ENCODE measurements at regions not wholly inside any gene's neighbourhood (a gene's known extent, or its start where the extent isn't known, plus 50 kb on each side); places are given as distances from the start of the nearest gene placed in this dataset.

GRCh38 chr11:28529540-28530410 lies 421.6 kb downstream of the METTL15 start:
- Mint-ChIP-seq H3K4me1 (ENCODE audit: insufficient read depth, unreplicated experiment) (peaks cover 5% of the 10 kb centered on the region), H3K4me3 (ENCODE audit: unreplicated experiment) (no peak overlapping the region), H3K9me3 (ENCODE audit: unreplicated experiment) (peaks cover 9% of the 10 kb centered on the region), H3K36me3 (ENCODE audit: insufficient read depth, unreplicated experiment) (peaks cover 3% of the 10 kb centered on the region), H3K27ac (ENCODE audit: low read depth, unreplicated experiment) (no peak overlapping the region), H3K27me3 (ENCODE audit: insufficient read depth, unreplicated experiment) (no peaks in the 10 kb centered on the region)
- peak; percentile 59 for DNase-seq (ENCODE audit: unreplicated experiment)
- no TSS peak for BruUV-seq (replicated peaks)
- intact Hi-C loops (cut with micrococcal nuclease) = loop anchor here (2.0 to 10.0 kb wide), 6 partner anchors 165 to 831 kb away; partner anchors contain the start of genes KIF18A and METTL15
- ChIA-PET CTCF (interaction anchor here (0.5 to 11.9 kb wide), 42 partner anchors 10 to 834 kb away, joined by 3 to 139 read pairs (median 4); partner anchors contain the start of gene BDNF), POLR2A (interaction anchor here (0.7 to 1.6 kb wide), 6 partner anchors 94 to 831 kb away, joined by 3 to 6 read pairs (median 4); partner anchors contain the start of genes KIF18A and METTL15)
- peak; percentile 38 for TF ChIP-seq CTCF (IDR thresholded peaks at IDR 0.05; ENCODE audit: unreplicated experiment)

- intact Hi-C loops (cut with micrococcal nuclease) = loop anchor here (2.0 to 10.0 kb wide), 6 partner anchors 166 to 830 kb away; partner anchors contain the start of genes KIF18A and METTL15
- no TSS peak for BruUV-seq (replicated peaks)
- peaks cover 16% of the 10 kb centered on the region for H3K9me3 Mint-ChIP-seq (ENCODE audit: unreplicated experiment)
- no peaks in the 10 kb centered on the region for H3K36me3 Mint-ChIP-seq (ENCODE audit: insufficient read depth, unreplicated experiment)
- no peak for TF ChIP-seq CTCF (IDR thresholded peaks at IDR 0.05; ENCODE audit: unreplicated experiment)
- ChIA-PET POLR2A (interaction anchor here (0.7 to 1.5 kb wide), 5 partner anchors 94 to 830 kb away, joined by 3 to 6 read pairs (median 3); partner anchors contain the start of genes KIF18A and METTL15), CTCF (interaction anchor here (0.5 to 11.9 kb wide), 36 partner anchors 9 to 833 kb away, joined by 3 to 139 read pairs (median 4); partner anchors contain the start of gene BDNF)
- no peak overlapping the region for H3K4me3 Mint-ChIP-seq (ENCODE audit: unreplicated experiment)
- no peaks in the 10 kb centered on the region for H3K27me3 Mint-ChIP-seq (ENCODE audit: insufficient read depth, unreplicated experiment)
- no peak for DNase-seq (ENCODE audit: unreplicated experiment)
- H3K4me1 Mint-ChIP-seq (ENCODE audit: insufficient read depth, unreplicated experiment) = peaks cover 5% of the 10 kb centered on the region
- no peak overlapping the region for H3K27ac Mint-ChIP-seq (ENCODE audit: low read depth, unreplicated experiment)
Measured at GRCh38 chr11:28529046-28529445, 420.9 kb downstream of the METTL15 start.

- H3K4me1 Mint-ChIP-seq (ENCODE audit: insufficient read depth, unreplicated experiment) = peaks cover 5% of the 10 kb centered on the region
- H3K27ac Mint-ChIP-seq (ENCODE audit: low read depth, unreplicated experiment) = no peak overlapping the region
- DNase-seq (ENCODE audit: unreplicated experiment) = no peak
- ChIA-PET CTCF (interaction anchor here (0.5 to 11.9 kb wide), 18 partner anchors 8 to 832 kb away, joined by 3 to 139 read pairs (median 4); partner anchors contain the start of gene BDNF), POLR2A (interaction anchor here (0.7 kb wide), 1 partner anchor 420 kb away, joined by 3 read pairs; the partner anchor contains the start of genes KIF18A and METTL15)
- no peak overlapping the region for H3K4me3 Mint-ChIP-seq (ENCODE audit: unreplicated experiment)
- no peaks in the 10 kb centered on the region for H3K27me3 Mint-ChIP-seq (ENCODE audit: insufficient read depth, unreplicated experiment)
- no peaks in the 10 kb centered on the region for H3K36me3 Mint-ChIP-seq (ENCODE audit: insufficient read depth, unreplicated experiment)
- intact Hi-C loops (cut with micrococcal nuclease) = loop anchor here (2.0 to 10.0 kb wide), 6 partner anchors 167 to 829 kb away; partner anchors contain the start of genes KIF18A and METTL15
- no peak for TF ChIP-seq CTCF (IDR thresholded peaks at IDR 0.05; ENCODE audit: unreplicated experiment)
- peaks cover 25% of the 10 kb centered on the region for H3K9me3 Mint-ChIP-seq (ENCODE audit: unreplicated experiment)
- no TSS peak for BruUV-seq (replicated peaks)
Measured at GRCh38 chr11:28528217-28528616, 420.0 kb downstream of the METTL15 start.

DNA sequence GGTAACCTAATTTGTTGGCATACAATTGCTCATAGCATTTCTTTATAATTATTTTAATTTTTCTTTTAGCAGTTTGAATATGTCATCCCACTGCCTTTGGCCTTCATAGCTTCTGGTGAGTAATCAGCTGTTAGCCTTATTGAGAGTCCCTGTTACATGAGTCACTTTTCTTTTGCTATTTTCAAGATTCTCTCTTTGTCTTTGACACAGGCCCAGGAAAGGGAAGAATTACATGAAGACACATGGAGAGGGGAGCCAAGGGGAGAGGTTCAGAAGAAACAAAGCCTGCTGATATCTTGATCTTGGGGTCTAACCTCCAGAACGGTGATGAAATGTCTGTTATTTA lies 418.2 kb downstream of the METTL15 start:
- BruUV-seq (replicated peaks) = no TSS peak
- peaks cover 25% of the 10 kb centered on the region for H3K9me3 Mint-ChIP-seq (ENCODE audit: unreplicated experiment)
- peaks cover 11% of the 10 kb centered on the region for H3K4me1 Mint-ChIP-seq (ENCODE audit: insufficient read depth, unreplicated experiment)
- H3K36me3 Mint-ChIP-seq (ENCODE audit: insufficient read depth, unreplicated experiment) = no peaks in the 10 kb centered on the region
- H3K27me3 Mint-ChIP-seq (ENCODE audit: insufficient read depth, unreplicated experiment) = no peaks in the 10 kb centered on the region
- intact Hi-C loops (cut with micrococcal nuclease) = loop anchor here (5.0 to 10.0 kb wide), 5 partner anchors 168 to 809 kb away; partner anchors contain the start of genes KIF18A and METTL15
- CTCF ChIA-PET = interaction anchor here (0.5 to 11.9 kb wide), 8 partner anchors 9 to 824 kb away, joined by 3 to 139 read pairs (median 3); partner anchors contain the start of gene BDNF
- POLR2A ChIA-PET = no interaction called here
- H3K4me3 Mint-ChIP-seq (ENCODE audit: unreplicated experiment) = no peak overlapping the region
- no peak overlapping the region for H3K27ac Mint-ChIP-seq (ENCODE audit: low read depth, unreplicated experiment)
- DNase-seq (ENCODE audit: unreplicated experiment) = peak; percentile 28
- no peak for TF ChIP-seq CTCF (IDR thresholded peaks at IDR 0.05; ENCODE audit: unreplicated experiment)
